ENCODE measurements at regions not wholly inside any gene's neighbourhood (a gene's known extent, or its start where the extent isn't known, plus 50 kb on each side); places are given as distances from the start of the nearest gene placed in this dataset.

DNA sequence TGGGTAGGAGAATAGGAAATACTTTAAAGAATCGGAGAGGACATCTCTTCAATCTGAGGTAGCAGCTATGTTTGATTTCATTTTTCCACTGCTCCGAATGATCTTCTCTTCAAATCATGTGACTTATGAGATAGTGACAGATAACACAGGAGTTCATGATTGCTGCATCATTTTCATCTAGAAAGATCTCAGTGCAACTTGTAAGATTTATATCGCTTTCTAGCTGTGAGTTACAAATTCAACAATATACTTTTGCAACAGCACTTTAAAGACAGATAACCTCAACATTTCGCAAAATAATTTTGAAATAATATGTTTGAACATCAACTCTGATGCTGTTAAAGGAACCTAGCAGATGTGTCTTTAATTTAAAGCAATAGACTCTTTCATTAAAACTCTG lies 99.9 kb upstream of the CCDC80 start:
- peaks cover 18% of the 10 kb centered on the region for H3K4me1 Mint-ChIP-seq
- TF ChIP-seq, protein P1, sequence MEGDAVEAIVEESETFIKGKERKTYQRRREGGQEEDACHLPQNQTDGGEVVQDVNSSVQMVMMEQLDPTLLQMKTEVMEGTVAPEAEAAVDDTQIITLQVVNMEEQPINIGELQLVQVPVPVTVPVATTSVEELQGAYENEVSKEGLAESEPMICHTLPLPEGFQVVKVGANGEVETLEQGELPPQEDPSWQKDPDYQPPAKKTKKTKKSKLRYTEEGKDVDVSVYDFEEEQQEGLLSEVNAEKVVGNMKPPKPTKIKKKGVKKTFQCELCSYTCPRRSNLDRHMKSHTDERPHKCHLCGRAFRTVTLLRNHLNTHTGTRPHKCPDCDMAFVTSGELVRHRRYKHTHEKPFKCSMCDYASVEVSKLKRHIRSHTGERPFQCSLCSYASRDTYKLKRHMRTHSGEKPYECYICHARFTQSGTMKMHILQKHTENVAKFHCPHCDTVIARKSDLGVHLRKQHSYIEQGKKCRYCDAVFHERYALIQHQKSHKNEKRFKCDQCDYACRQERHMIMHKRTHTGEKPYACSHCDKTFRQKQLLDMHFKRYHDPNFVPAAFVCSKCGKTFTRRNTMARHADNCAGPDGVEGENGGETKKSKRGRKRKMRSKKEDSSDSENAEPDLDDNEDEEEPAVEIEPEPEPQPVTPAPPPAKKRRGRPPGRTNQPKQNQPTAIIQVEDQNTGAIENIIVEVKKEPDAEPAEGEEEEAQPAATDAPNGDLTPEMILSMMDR (IDR thresholded peaks at IDR 0.05; ENCODE audit: unreplicated experiment in 3 of 3) = no peak
- no peaks in the 10 kb centered on the region for H3K27me3 Mint-ChIP-seq (ENCODE audit: low read depth)
- no peaks in the 10 kb centered on the region for H3K9me3 Mint-ChIP-seq
- no peak overlapping the region for H3K27ac Mint-ChIP-seq
- no peak overlapping the region for H3K4me3 Mint-ChIP-seq
- no peaks in the 10 kb centered on the region for H3K36me3 Mint-ChIP-seq (ENCODE audit: low read depth)

DNA sequence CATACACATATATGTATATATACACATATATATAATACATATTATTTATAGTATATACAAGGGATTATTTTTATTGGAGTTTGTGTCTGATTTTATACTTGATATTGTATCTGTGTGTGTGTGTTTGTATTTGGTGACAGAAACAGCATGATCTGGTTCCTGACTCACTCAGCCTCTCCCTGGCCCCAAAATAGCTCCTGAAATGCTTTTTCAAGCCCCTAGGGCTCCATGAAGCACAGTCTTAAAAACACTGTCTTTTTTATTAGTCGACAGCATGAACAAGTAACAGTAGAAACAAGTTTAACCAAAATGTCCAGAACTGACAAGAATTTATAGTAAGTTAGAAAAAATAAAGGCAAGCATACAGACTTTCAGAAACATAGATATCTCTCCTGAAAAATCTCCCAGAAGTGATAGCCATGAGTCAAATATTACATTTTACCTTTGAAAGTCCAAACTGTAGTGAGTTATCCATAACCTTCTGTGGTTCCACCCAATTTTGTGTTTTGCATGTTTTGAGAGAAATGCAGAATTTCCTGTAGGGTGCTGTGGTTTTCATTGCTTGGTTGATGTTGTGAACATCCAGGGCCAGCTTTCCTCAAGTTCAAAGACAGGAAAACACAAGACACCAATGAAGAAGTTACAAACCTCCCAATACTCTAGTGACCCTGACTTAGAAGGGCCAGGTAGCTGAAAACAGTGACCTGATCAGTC lies 98.5 kb upstream of the CCDC80 start:
- Mint-ChIP-seq H3K36me3 (ENCODE audit: low read depth) (no peaks in the 10 kb centered on the region), H3K27me3 (ENCODE audit: low read depth) (no peaks in the 10 kb centered on the region), H3K9me3 (no peaks in the 10 kb centered on the region)

DNA sequence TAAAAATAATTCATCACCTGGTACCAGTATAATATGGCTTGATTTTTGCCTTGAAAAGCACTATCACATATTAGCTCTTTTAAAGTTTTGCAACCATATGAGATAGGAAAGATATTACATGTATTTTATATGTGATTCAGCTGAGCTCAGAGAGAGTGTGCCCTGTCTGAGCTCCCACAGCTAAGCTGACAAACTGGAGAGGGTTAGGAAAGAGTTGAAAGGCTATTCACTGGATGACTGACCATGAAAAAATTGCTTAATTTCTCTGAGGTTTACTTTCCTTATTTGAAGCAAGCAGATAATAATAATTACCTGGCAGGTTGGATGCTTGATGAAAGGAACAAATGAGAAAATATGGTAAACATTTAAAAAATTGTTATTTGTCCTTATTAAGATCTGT lies 97.4 kb upstream of the CCDC80 start:
- Mint-ChIP-seq H3K4me1 (no peaks in the 10 kb centered on the region), H3K4me3 (no peak overlapping the region), H3K27me3 (ENCODE audit: low read depth) (no peaks in the 10 kb centered on the region), H3K27ac (no peak overlapping the region), H3K36me3 (ENCODE audit: low read depth) (no peaks in the 10 kb centered on the region), H3K9me3 (no peaks in the 10 kb centered on the region)
- TF ChIP-seq, protein P1 (IDR thresholded peaks at IDR 0.05; ENCODE audit: unreplicated experiment in 3 of 3) = no peak

More for the DNA sequence above, 98.5 kb upstream of the CCDC80 start:
- Mint-ChIP-seq H3K27ac (no peak overlapping the region), H3K4me3 (no peak overlapping the region), H3K4me1 (peaks cover 5% of the 10 kb centered on the region)
- TF ChIP-seq, protein P1 (IDR thresholded peaks at IDR 0.05; ENCODE audit: unreplicated experiment in 3 of 3) = no peak

DNA sequence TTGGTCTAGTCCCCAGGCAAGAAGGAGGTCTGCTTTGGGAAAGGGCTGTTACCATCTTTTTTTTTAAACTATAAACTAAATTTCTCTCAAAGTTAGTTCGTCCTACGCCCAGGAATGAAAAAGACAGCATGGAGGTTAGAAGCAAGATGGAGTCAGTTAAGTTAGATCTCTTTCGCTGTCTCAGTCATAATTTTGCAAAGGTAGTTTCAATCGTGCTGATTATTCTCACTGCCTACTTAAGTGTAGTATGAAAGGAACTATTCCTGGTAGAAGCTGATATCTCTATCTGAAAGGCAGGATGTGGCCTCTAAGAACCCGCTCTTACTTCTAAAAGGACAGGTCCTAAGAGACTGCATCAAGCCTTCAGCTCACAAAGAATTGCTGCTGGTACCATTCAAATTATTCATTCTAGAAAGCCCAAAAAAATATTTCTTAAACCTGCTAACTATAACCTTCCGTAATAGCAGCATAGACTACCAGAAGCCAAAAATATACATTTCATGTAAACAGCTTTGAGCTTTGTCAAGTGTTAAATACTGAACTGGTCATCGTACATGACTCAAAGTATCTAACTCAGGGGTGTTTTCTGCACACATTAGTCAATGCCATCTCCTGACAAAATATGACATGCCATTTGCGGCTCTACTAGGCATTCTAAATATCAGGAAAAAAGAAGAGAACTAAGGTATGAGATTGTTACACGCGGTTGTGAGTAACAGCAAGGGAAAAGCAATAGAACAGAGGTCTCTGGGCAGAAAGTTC lies 96.0 kb upstream of the CCDC80 start:
- Mint-ChIP-seq H3K27me3 (ENCODE audit: low read depth) (no peaks in the 10 kb centered on the region), H3K27ac (no peak overlapping the region), H3K9me3 (no peaks in the 10 kb centered on the region), H3K4me1 (no peaks in the 10 kb centered on the region), H3K4me3 (no peak overlapping the region), H3K36me3 (ENCODE audit: low read depth) (no peaks in the 10 kb centered on the region)
- TF ChIP-seq, protein P1 (IDR thresholded peaks at IDR 0.05; ENCODE audit: unreplicated experiment in 3 of 3) = no peak

DNA sequence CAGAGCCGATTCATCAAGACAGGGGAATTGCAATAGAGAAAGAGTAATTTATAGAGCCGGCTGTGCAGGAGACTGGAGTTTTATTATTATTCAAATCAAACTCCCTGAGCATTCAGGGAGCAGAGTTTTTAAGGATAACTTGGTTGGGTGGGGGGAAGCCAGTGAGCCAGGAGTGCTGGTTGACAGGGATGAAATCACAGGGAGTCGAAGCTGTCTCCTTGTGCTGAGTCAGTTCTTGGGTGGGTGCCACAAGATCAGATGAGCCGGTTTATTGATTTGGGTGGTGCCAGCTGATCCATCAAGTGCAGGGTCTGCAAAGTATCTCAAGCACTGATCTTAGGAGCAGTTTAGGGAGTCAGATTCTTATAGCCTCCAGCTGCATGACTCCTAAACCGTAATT lies 95.4 kb upstream of the CCDC80 start:
- H3K27ac Mint-ChIP-seq = no peak overlapping the region
- H3K9me3 Mint-ChIP-seq = peaks cover 4% of the 10 kb centered on the region
- TF ChIP-seq, protein P1 (IDR thresholded peaks at IDR 0.05; ENCODE audit: unreplicated experiment in 3 of 3) = no peak
- H3K36me3 Mint-ChIP-seq (ENCODE audit: low read depth) = no peaks in the 10 kb centered on the region
- H3K4me3 Mint-ChIP-seq = no peak overlapping the region
- H3K27me3 Mint-ChIP-seq (ENCODE audit: low read depth) = no peaks in the 10 kb centered on the region
- H3K4me1 Mint-ChIP-seq = no peaks in the 10 kb centered on the region

All from nephron (organoid).